HG02973 (cell line): ENCODE measurements at regions not wholly inside any gene's neighbourhood (a gene's known extent, or its start where the extent isn't known, plus 50 kb on each side); places are given as distances from the start of the nearest gene placed in this dataset.

Source experiments
- ATAC-seq: cut with Tn5 transposase; IDR thresholded peaks from one replicate; pipeline ENCODE4 v1.9.1; 2021; ENCODE audit warnings: moderate library complexity; ENCODE audit not compliant: unreplicated experiment

DNA sequence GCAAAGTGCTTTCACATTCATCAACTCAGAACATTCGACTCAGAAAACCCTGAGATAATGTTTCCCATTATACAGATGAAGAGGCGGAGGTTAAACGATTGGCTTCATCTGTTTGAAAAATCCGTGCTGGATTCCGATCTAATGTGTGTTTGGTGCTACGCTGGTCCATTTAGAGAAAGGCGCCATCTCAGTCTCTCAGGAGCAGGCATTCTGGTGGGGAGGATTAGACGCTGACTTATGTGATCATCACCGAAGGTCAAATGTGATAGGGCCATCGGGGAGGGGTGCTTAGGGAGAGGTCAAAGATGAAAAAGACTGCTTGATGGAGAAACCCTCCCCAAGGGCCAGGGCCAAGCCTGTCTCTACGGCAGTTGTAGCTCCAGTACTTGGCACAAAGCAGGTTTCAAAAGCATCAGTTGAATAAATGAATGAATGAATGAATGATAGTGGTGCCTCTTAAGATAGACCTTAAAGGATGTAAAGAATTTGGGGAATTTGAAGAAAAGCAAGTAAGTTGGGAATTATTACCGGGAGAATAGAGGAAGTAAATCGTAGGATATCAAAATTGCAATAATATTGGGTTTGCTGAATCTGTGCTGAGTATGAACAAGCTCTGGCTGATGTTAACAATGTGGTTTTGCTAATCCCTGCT, 160.6 kb upstream of the SHB start:
- no peak for ATAC-seq

DNA sequence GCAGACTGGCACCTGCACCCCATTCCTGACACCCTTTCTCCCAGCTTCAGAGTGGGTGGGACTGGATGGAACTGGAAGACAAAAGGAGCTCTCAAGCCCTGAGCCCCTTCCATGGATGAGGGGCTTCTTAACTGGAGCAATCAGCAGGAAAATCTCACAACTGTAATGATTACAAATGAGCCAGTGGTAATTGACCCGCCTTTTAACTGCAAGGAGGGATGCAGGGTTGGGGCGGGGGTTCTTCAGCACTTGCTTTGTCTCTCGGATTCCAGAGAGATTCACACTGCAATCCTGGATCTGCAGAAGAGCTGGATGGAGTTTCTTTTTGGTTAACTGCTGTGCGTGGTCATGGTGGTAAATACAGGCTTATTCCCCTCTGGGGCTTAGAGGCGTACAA, 160.1 kb upstream of the SHB start:
- ATAC-seq, result no peak

DNA sequence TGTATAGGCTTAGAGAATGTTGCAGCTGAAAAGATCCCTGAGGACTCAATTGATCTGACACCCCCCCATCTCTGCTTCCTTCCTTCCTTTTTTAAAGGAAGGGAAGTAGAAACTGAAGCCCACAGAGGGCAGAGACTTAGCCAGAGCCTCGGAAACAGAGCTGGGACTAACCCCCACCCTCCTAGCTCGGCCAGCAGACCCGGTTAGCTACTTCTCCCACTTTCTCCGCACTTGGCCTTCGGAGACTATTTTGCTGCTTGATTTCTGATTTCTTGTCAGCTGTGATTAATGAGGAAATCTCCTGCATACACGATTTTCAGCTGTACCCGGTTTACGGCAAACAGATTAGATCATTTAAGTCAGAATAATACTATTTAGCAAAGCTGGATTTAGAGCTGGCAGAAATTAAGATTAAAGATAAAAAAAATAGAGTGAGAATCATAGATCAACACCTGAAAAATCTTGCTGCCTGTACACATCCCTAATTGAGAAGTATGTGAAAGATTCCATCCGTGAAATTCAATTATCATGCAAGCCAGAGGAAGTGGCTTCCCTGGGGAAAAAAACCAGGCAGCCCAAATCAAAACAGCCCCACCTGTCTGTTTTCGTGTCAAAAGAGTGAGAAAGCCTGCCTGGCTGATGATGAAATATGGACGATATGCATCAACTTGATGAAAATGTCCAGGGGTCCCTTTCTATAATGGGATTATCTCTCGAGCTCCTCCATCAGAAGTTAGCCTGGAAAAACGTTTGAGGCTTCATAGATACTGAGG, 159.5 kb upstream of the SHB start:
- no peak for ATAC-seq

DNA sequence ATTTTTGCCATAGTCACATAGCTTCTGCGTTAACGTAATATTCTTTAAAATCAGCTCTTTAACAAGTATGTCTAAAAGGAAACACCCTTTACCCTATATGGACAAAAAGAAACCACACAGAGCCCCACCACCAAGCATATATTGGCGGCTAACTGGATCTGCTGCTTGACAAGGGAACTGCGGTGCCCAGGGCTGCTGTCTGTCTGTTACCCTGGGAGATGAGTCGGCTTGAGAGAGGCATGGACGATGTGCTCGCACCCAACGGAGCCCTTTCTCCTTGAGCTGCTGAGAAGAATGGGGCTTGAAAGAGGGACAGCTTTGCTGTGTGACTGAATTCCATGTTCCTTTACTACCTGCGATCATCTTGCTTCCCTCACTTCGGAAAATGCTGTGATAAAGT, 158.6 kb upstream of the SHB start:
- ATAC-seq, result no peak

DNA sequence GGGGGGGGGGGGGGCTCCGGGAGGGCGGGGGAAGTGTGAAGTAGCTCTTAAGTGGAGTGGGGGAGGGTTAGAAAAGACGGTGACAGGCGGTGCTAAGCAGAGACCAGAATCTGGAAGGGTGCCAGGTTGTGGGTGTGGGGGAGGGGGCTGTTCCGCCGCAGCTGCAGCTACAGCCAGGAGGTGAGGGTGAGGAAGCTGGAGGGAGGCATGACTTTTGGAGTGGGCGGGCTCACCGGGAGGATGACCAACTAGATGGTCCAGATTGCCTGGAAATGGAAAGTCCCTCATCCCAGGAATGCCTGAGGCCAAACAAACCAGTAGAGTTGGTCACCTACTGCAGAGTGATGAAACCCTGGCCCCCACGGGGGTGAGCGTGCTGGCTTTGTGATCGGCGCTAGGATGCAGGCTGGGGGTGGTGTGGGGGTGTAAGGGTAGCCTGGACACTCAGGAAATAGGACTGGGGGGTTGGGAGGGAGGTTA, 158.1 kb upstream of the SHB start:
- ATAC-seq, result peak; percentile 55

DNA sequence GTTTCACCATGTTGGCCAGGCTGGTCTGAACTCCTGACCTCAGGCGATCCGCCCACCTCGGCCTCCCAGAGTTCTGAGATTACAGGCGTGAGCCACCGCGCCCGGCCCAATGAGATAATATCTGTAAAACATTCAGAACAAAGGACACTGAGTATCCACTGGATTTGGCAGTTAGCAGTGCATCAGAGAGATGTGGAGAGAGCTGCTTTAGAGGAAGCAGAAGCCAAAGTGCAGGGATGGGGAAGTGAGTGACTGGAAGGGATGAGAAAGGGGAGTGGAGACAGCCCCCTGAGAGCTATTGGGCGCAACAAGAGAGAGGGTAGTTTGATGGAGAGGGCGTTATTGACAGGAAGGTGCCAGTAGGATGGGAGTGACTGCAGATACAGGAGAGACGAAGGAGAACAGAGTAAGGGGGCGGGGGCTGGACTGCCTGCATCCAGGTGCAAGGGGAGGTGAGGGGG, 157.5 kb upstream of the SHB start:
- no peak for ATAC-seq

DNA sequence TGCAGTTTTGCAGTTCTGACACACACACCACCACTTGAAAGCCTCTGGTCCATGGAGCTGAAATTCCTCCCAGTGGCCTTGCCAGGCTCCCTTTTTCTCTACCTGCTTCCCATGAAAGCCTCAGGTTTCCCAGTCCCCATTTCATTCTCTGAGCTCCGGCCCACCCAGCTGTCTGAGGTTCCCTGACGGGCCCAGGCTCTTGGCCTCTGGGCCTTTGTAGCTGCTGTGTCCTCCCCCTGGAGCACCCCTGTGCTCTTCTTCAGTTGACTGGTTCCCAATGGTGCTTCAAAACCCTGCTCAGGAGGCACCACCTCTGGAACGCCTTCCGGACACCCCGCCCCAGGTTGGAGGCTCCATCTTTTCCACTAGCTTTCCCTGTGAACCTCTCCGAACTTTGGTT, 155.9 kb upstream of the SHB start:
- no peak for ATAC-seq

DNA sequence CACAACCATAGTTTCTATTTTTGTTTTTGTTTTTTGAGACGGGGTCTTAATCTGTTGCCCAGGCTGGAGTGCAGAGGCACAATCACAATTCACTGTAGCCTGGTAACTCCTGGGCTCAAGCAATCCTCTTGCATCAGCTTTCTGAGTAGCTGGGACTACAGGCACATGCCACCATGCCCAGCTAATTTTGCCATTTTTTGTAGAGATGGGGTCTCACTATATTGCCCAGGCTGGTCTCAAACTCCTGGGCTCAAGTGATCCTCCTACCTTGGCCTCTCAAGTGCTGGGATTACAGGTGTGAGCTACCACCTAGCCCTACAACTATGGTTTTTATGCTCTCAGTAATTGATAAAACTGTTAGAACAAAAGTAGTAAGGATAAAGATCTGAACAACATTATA, 147.5 kb upstream of the SHB start:
- no peak for ATAC-seq

DNA sequence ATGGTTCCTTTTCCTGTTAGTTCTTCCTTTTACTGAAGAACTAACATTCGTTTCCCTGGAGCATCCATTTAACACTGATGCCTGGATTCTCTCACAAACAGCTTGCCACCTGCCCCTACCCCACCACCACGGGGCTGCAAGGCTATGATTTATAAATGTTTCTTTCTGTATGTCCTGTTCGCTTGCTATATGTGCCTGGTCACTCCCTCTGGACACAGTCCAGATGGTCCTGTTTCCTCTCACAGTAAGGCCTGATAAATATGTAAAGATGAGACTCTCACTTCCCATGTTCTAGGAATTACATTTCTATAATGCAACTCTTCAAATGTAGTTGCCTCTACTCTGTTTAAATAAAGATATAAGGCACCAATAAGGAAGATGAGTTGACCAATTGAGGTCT, 146.4 kb upstream of the SHB start:
- ATAC-seq, result no peak

DNA sequence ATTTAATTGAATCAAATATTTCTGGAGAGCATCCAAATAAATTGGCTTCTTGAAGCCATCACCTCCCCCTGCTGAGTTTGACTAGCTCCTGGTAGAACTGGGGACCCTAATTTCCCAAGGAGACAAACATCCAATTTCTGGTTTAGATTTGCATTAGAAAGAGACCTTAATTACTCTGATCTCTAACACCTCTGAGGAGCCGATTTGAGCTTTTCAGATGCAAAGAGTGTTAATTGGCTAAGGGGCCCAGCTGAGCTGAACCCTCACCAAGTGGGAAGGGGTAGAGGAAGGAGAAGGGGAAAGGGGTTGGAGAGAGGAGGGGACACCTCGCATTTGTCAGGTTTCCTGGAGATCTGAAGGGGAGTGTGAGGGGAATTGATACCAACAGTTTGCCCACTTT, 145.4 kb upstream of the SHB start:
- ATAC-seq, result no peak

DNA sequence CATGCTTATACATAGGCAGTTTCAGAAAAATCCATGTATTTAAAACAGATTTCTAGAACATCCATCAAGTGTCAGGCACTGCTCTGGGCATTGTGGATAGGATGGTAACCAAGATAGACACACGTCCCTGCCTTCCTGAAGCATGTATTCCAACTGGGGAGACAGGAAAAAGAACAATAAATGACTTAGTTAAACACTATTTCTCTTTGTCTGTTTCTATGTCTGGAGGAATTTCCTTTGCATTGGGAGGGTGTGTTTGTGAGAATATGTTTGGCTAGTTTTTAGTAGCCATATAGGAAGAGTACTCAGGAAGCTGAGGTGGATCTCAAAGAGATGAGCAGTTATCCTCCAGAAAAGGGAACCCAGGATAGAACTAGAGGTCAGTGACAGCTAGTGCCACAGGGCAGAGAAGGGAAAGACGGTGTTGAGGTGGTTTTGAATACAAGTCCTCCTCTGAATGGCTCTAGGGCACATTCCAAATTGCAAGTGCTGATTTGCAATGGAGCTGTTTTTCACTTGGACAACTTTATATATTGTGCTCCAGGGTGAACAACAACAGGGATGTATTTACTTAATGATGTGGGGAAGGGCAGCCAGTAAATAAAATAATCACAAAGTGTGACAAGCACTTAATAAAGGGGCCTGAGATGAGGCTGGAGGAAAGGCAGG, 144.7 kb upstream of the SHB start:
- ATAC-seq, result no peak

DNA sequence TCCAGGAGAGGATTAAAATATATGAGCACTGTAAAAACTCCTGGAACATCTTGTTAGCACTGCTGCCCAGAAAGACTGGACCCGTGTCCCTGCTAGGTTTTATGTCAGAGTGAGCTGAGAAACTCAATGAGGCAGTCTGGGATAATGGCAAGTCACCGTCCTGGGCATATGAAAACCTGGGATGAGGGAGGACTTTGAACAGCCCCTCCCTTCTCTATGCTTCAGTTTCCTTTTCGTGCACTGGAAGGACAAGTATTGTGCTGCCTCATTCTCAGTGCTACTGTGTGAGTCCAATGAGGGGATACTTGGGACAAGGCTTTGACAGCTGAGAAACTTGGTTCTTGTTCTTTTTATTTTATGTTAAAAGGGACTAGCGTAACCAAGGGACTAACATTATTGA, 143.0 kb upstream of the SHB start:
- no peak for ATAC-seq

DNA sequence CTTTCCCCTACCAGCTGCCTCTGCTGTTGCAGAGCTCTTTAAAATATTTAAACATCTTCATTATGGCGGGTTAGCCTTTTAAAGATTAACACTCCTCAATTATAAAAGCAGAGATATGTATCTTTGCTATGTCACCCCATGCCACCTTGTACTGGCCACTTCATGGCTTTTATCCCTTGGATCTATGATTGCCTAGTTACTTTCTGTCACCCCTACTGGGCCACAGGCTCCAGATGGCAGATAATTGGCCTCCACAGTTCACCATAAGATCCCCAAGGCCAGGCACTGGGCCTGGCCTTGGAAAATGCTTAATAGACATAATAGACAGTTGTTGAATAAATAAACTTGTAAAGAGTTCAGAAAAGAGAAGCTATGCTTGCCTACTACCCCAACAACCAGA, 142.0 kb upstream of the SHB start:
- ATAC-seq, result no peak

DNA sequence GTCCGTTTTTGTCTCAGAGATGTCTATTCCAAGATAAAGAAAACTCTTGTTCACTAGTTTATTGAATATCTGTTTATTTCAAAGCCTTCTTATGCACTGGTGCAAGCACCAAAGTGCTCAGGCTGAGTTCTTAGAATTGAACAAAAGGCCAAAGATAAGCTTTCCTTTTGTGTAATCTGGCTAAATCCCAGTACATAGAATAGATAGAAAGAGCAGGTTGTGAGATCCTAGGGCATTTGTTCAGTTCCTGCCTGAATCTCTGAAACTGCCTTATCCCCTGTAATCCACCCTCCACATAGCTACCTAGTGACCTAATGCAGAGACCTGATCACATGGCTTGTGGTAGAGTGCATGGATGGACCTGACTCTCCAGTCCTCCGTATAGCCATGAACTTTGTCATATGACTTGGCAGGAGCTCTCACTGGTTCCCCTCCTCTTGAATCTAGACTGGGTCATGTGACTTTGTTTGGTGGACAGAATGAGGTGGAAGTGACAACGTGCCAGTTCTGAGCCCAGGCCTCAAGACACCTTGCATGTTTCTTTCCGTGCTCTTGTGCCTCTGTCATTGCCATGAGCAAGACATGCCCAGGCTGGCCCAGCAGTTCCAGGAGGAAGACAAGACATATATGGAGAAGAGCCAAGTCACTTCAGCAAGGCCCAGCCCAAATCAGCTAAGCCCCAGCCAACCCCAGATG, 139.3 kb upstream of the SHB start:
- no peak for ATAC-seq

DNA sequence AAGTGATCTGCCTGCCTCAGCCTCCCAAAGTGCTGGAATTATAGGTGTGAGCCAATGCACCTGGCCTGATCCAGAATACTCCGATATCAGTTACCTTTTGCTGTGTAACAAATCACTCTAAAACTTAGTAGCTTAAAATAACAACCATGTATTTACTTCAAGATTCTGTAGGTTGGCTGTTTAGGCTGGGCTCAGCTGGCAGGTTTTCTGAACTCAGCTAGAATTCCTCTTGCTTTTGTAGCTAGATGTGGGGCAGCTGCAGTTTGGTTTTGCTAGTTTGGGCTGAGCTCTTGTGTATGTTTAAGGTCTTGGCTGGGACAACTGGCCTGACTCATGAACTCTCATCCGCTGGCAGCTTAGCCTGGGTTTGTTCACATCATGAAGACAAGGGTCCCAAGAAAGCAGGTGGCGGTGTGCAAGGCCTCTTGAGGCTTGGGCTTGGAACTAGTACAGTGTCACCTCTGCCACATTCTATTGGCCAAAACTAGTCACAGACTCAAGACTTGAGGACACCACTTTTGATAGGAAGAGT, 138.3 kb upstream of the SHB start:
- no peak for ATAC-seq

DNA sequence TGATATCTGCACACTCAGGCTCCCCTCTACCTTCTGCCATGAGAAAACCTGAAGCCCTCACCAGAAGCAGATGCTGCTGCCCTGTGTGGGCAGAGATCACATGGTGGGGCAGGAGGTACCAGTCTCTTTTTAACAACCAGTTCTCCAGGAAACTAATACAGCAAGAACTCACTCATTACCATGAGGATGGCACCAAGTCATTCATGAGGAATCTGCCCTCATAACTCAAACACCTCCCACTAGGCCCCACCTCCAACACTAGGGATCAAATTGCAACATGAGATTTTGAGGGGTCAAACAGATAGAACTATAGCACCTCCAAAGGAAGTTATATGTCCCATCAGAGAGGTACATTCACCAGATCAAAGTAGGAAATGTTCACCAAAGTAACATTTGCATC, 136.3 kb upstream of the SHB start:
- no peak for ATAC-seq

DNA sequence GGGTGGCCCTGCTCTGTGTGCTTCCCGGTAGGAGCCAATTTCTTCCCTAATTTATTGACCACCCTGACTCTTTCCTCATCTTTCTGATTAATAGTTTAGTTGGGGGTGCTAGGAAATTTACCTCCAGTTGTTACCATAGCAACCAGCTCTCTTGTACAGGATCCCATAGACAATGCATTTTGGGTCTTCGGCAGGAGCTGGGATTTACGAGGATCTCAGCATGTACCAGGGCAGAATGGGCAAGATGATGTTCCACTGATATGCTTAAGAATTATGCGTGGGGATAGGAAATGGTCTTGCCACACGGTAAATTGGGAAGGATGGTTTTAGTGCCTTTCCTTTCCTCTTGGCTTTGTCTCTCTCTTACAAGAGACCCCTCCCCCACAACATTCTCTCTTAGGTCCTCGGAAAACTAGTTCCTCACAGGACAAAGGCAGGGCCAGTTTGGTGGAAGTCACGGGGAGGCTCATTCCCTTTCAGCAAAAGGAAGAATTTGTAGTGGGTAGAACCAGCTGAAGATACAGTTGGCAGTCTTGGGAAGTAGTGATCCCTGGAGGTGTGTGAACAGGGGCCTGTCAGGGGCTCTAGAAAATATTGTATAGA, 133.4 kb upstream of the SHB start:
- no peak for ATAC-seq

DNA sequence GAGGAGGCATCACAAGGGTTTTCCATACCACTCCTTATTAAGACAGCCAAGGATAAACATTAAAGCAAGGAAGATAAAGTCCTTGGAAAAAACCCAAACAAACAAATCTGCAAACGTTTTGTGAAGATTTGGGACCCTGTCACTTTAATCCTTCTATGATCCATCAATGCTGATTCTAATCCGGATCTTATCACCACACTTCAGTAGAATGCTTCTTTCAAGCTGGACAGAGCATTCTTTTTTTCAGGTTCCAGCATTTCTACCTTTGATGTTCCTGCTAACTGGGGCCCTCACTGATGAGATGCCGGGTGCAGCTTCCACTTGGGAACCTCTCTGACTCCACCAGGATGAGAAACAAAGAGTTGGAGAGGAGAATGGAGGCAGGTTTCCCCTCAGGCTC, 132.8 kb upstream of the SHB start:
- no peak for ATAC-seq

DNA sequence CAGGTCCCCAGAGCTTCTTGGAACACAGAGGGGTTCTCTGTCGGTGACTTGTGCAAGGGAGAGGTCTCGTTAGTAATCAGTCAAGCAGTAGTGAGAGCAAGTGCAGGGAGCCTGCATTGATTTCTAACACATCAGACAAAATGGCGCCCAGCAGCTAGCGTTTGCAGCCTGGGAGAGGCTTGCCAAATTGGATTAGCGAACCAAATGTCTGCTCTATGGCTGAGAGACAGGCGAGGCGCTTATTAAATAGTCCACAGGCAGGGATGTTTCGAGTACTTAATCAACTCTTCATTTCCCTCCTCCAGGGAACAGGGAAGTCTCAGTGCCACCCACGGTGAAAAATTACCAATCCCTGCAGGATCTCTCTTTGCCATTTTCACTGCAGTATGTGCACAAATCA, 131.4 kb upstream of the SHB start:
- no peak for ATAC-seq

DNA sequence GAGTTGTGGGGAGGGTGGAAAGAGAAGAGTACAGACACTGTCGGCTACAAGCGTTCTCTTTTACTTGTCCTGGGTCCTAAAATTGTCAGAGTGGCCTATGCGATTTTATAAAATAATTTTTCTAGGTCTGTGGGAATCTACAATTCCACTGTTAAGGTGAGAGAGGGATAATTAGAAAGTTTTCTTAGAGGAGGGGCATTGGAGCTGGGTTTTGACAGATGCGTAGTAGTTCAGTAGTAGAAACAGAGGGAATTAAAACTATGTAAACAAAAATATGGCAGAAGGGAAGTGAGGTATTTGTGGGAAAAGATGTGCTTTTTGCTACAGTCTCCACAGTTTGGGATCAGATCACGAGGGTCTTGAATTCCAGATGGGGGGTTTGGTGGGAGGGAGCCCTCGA, 129.1 kb upstream of the SHB start:
- ATAC-seq, result no peak

DNA sequence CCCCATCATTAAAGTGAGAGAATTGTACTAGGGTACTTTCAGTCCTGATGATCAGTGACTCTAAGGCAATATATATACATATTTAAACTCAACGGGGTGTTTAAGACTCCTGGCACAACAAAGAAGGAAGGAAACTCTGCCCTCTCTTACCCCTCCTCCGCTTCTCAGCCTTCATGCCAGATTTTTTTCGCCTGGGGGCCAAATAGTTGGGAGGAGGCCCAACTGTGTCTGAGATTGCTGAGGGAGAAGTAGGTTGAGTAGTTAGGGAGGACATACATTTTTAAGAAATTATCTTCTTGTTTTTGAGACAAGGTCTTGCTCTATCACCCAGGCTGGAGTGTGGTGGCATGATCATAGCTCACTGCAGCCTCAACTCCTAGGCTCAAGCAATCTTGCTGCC, 127.7 kb upstream of the SHB start:
- ATAC-seq, result no peak
